Fibroblast of the aortic adventitia (primary cell): ENCODE measurements at regions not wholly inside any gene's neighbourhood (a gene's known extent, or its start where the extent isn't known, plus 50 kb on each side); places are given as distances from the start of the nearest gene placed in this dataset.
"Not testable (repeated sequence)": the region's sequence is repeated elsewhere in the genome, so short reads cannot be mapped to it uniquely, and the experiment has no call there.

Experiments used
- DNase-seq: peaks from one replicate; pipeline ENCODE4 v3.0.0-alpha.2; 2010; ENCODE audit warnings: low read depth
- H3K4me3 ChIP-seq: 2 replicates; pipeline ENCODE4 v1.5.1; 2011; ENCODE audit warnings: low read depth, mild to moderate bottlenecking, control low read depth, low read length, moderate library complexity
- CTCF ChIP-seq: IDR thresholded peaks from 2 replicates; pipeline ENCODE4 v1.5.1; 2011; ENCODE audit warnings: mild to moderate bottlenecking, low read length, control low read depth, inconsistent platforms; ENCODE audit not compliant: insufficient read depth

- no peak for TF ChIP-seq CTCF
- no peak for DNase-seq
- no peak overlapping the region for H3K4me3 ChIP-seq
Measured at GRCh38 chr2:75309596-75310463, 110.5 kb upstream of the TACR1 start.

- DNase-seq = no peak
- TF ChIP-seq CTCF = no peak
- no peak overlapping the region for H3K4me3 ChIP-seq
Measured at GRCh38 chr2:75303227-75303626, 103.9 kb upstream of the TACR1 start.

GRCh38 chr2:75294362-75294761 lies 95.0 kb upstream of the TACR1 start:
- H3K4me3 ChIP-seq = no peak overlapping the region
- TF ChIP-seq CTCF = no peak

GRCh38 chr2:75292826-75293225 lies 93.5 kb upstream of the TACR1 start:
- no peak overlapping the region for H3K4me3 ChIP-seq
- DNase-seq = peak; percentile 87
- no peak for TF ChIP-seq CTCF

More at GRCh38 chr2:75294362-75294761, 95.0 kb upstream of the TACR1 start:
- no peak for DNase-seq

- DNase-seq = peak; percentile 54
- no peak overlapping the region for H3K4me3 ChIP-seq
- TF ChIP-seq CTCF = peak; percentile 69
Measured at GRCh38 chr2:75290600-75291150, 91.4 kb upstream of the TACR1 start.

GRCh38 chr2:75289771-75290170 lies 90.5 kb upstream of the TACR1 start:
- H3K4me3 ChIP-seq = no peak overlapping the region
- no peak for TF ChIP-seq CTCF
- peak; percentile 30 for DNase-seq

GRCh38 chr2:75289178-75289577 lies 89.9 kb upstream of the TACR1 start:
- not testable (repeated sequence) for H3K4me3 ChIP-seq, DNase-seq
